GM19372 (cell line): ENCODE measurements at regions not wholly inside any gene's neighbourhood (a gene's known extent, or its start where the extent isn't known, plus 50 kb on each side); places are given as distances from the start of the nearest gene placed in this dataset.

Experiments
- ATAC-seq: cut with Tn5 transposase; IDR thresholded peaks from one replicate; pipeline ENCODE4 v1.9.1; 2021; ENCODE audit warnings: mild to moderate bottlenecking, low read depth, moderate library complexity; ENCODE audit not compliant: unreplicated experiment

GRCh38 chr12:89257340-89257739 is 95.0 kb downstream of the DUSP6 start:
- ATAC-seq, result no peak

DNA sequence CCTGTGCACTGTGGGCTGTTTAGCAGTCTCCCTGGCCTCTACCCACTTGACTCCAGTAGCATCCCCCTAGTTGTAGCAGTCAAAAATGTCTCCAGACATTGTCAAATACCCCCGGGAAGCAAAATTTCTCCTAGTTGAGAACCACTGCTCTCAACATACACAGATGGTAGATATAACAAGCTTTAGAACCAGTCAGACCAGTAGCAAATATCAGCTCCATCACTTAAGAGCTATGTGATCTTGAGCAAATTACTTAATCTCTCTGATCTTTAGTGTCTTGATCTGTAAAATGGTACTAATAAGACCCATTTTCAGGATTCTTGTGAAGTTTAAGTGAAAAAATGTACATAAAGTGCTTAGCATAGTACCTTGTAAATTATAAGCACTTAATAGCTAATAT is 96.2 kb downstream of the DUSP6 start:
- no peak for ATAC-seq

- no peak for ATAC-seq
Observed at GRCh38 chr12:89253488-89253887, 98.8 kb downstream of the DUSP6 start.

DNA sequence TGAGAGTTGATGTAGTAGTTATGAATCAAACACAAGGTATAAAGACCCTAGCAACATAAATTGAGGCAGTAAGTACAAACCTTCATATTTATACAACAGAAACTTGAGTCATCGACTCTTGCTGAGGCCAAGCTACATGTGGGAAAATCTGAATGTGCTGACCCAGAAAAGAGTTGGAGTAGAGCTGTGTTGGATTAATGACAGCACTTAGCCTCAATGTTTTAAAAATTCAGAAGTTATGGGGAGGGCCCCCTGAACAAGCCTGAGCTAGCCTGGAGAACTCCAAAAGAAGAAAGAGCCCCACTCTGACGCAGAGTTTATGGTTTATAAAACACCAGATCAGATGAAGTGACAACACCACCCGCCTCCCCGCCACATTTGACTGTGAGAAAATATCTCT is 100.0 kb downstream of the DUSP6 start:
- no peak for ATAC-seq

DNA sequence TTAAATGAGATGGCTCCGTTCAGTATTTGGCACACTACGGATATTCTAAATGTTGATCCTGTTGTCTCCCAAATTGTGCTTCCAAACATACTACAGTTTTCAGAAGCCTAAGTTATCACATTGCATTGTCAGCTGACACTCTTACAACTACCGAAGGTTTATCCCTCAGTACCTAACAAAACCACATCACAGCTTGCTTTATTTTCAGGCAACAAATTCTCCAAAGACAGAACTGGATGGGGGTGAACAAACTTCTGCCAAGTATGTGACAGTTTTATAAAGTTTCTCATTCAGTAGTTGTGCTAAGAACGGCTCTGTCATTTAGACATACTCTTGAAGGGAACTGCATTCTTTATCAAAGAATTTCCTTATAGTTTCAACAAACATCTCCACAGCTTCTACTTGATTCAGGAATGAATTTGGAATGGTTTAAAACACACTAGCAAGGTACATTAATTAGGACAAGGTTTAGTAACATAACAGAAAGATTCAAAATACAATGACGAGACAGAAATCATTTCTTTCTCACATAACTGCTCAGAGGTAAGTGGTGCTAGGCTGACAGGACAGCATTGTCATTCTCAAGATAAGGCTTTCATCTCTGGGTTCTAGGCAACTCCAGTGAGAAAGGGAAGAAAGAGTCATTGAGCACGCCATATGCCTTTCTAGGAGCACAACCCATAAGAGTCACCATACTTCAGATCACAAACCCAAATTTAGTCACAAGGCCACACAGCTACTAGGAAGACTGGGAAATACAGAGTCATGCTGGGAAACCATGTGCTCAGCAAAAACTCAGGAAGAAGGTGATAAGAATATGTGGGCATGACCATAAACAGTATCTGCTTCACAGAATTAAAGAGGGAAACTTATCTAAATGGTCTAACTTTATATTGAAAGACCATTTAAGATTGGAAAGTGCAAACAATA is 100.7 kb downstream of the DUSP6 start:
- no peak for ATAC-seq

DNA sequence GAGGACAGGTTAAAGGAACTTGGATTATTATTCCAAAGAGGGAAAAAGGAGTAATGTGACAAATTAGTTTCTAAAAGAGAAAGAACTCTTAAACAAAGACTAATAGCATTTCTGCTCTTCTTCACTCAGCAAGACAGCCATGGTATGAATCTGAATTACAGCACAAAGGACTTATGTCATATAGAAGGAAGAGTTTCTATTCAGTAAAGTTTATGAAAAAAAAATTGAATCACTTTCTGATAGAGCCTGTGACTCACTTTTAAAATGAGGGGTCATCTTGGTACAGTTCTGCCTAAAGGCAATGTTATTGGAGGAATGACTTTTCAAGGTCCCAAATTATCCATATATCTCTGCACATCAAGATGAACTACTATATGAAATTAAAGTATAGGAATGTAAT is 101.7 kb downstream of the DUSP6 start:
- no peak for ATAC-seq

GRCh38 chr12:89250213-89250612 is 102.1 kb downstream of the DUSP6 start:
- no peak for ATAC-seq

GRCh38 chr12:89247967-89248366 is 104.3 kb downstream of the DUSP6 start:
- ATAC-seq, result no peak

GRCh38 chr12:89247541-89247942 is 104.8 kb downstream of the DUSP6 start:
- ATAC-seq, result no peak

GRCh38 chr12:89245090-89245489 is 107.2 kb downstream of the DUSP6 start:
- no peak for ATAC-seq

DNA sequence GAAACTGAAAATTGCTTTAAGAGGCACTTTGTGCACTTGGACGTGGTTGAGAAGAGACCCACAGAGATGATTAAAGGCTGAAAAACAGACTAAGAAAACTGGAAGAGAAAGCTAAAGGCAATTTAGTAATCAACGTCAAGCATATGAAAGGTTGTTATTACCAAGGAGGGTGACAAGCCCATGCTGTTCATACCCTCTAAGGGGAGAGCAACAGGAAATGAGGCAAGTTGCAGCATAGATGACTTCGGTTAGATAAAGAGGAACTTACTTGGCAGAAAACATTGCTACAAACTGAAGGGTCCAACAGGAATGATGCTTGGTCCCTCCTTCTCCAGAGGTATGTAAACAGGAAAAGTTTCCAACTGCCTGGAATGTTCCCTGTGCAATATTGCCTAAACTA is 107.8 kb downstream of the DUSP6 start:
- ATAC-seq, result no peak

DNA sequence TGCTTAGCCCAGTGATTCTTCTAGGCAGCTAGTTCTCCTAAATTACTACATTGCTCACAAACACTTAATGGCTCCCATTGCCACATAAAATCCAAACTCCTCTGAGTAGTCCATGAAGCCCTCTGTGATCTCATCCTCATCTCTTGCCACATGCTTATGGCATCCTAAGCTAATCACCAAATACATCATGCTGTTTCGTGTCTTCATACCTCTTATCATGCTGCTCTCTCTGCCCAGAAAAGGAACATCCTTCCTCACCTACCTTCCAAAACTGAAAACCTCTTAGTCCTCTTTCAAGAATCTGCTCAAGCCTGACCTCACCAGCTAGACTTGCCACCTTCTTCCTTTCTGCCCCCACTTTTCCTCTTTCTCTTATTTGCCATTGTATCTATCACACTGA is 108.5 kb downstream of the DUSP6 start:
- no peak for ATAC-seq

DNA sequence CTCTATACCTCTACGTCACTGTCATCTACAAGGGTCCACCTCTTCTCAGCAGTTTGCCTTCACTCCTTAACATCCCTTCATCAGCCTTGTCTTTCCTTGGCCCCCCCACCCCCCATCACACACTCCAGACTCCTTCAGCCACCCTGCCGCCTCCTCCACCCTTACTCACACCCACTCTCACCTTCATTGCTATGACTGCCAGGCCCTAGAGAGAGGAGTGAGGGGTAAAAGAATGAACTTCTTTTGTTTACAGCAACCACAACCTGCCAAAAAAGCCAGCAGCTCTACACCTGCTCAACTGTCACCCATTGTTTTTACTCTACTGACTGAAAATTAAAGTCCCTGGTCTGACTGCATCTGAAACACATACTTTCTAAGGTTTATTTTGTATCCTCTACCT is 112.8 kb downstream of the DUSP6 start:
- no peak for ATAC-seq

- ATAC-seq, result no peak
Observed at GRCh38 chr12:89238593-89238992, 113.7 kb downstream of the DUSP6 start.

- no peak for ATAC-seq
Observed at GRCh38 chr12:89237763-89238162, 114.5 kb downstream of the DUSP6 start.

- ATAC-seq, result no peak
Observed at GRCh38 chr12:89236748-89237383, 115.4 kb downstream of the DUSP6 start.

- ATAC-seq, result no peak
Observed at GRCh38 chr12:89236237-89236636, 116.1 kb downstream of the DUSP6 start.

DNA sequence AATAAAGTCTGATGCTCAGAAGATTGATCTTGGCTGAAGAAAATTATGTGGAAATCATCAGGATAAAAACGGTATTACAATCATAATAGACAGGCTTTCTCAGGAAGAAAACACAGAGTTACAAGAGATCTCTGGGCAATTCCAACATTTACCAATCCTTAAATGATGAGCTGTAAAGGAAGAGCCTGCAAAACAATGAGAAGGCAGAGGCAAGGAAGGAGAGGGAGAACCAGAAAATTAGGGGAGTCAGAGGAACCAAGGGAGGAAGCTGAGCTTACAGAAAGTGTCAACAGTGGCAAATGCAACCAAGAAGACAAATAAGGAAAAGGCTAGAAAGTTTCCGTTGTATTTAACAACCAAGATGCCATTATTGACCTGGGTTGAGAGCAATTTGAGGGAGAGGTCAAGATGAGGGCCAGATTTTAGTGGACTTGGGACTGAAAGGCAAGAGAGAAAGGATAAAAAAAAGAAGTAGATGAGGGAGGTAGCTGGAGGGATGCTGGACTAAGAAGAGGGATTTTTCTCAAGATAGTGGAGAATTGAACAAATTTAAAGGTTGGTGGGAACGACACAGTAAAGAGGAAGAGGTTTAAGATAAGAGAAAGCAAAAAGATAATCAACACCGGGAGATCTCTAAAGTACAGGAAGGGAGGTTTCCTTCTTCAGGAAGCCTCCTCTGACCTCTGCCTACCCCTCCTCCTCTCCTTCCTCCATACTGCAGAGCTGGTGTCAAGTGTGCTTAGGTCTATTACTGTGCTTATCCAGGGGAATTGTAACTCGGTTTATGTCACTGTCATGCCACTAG is 116.9 kb downstream of the DUSP6 start:
- ATAC-seq, result no peak

- no peak for ATAC-seq
Observed at GRCh38 chr12:89234324-89235114, 117.8 kb downstream of the DUSP6 start.

DNA sequence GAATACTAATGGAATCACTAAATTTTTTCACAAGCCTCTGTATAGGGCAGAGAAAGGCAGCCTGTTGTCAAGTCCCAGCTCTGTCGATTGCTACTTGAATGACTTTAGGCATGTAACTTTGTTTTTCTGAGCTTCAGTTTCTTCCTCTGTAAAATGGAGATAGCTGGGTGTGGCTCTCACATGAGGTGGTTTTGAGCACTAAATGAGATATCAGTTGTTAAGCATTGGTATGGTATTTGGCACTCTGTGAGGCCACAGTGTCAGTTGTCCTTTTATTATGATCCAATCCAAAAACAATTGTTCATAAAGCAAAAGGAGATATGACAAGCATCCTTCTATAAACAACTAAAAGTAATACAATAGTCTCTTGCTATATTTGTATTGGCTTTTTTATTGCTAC is 120.6 kb downstream of the DUSP6 start:
- no peak for ATAC-seq
